Astrocyte of the spinal cord (primary cell): ENCODE measurements at regions not wholly inside any gene's neighbourhood (a gene's known extent, or its start where the extent isn't known, plus 50 kb on each side); places are given as distances from the start of the nearest gene placed in this dataset.

Source experiments
- DNase-seq: peaks from one replicate; pipeline ENCODE4 v3.0.0; 2011; ENCODE audit warnings: low read depth, low spot score
- H3K4me3 ChIP-seq: 2 replicates; pipeline ENCODE4 v1.5.1; 2011; ENCODE audit warnings: low read depth, mild to moderate bottlenecking, low read length, moderate library complexity
- in situ Hi-C: cut with HindIII; loops from 2 replicates; pipeline ENCODE4 v1.10.0; 2017; ENCODE audit warnings: low sequenced_read_pairs
- TF ChIP-seq, protein P1 (sequence below): IDR thresholded peaks from 2 replicates; pipeline ENCODE4 v1.5.1; 2012; ENCODE audit warnings: low read depth, mild to moderate bottlenecking, low read length, inconsistent platforms

DNA sequence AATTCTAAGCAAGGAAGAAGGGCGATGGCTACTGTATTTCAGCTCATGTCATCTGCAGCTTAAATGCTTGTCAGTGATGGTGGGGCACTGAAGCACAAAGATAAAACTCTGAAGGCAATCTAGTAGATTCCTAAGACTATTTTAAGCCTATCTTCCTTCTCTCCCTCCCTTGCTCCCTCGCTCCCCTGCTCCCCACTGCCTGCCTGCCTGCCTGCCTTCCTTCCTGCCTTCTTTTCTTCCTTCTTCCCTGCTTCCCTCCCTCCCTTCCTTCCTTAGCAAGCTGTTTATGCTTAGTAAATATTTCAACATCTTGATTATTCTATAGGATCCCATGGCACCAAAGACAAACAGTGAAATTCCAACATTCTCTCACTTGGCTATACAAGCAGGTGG lies 99.6 kb downstream of the OXSM start:
- no peak for DNase-seq
- TF ChIP-seq, protein P1, sequence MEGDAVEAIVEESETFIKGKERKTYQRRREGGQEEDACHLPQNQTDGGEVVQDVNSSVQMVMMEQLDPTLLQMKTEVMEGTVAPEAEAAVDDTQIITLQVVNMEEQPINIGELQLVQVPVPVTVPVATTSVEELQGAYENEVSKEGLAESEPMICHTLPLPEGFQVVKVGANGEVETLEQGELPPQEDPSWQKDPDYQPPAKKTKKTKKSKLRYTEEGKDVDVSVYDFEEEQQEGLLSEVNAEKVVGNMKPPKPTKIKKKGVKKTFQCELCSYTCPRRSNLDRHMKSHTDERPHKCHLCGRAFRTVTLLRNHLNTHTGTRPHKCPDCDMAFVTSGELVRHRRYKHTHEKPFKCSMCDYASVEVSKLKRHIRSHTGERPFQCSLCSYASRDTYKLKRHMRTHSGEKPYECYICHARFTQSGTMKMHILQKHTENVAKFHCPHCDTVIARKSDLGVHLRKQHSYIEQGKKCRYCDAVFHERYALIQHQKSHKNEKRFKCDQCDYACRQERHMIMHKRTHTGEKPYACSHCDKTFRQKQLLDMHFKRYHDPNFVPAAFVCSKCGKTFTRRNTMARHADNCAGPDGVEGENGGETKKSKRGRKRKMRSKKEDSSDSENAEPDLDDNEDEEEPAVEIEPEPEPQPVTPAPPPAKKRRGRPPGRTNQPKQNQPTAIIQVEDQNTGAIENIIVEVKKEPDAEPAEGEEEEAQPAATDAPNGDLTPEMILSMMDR: no peak
- no peak overlapping the region for H3K4me3 ChIP-seq
- in situ Hi-C loops: no loop called here

DNA sequence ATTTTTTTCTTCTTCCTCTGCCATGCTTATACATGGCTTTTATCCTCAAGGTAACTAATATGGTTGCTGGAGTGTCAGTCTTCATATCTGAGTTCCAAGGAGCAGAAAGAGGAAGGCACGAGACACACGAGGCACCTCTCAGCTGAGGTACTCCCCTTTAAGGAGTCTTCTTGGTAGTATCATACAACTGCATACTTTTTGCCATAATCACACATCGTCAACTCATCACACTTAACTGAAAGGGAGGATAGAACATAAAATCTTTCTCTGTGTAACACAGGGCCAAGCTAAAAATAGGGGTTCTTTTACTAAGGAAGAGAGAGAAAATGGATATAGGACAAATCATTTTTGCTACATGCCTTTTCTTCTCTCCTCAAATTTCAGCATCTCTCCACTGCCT lies 104.2 kb downstream of the OXSM start:
- no peak for DNase-seq
- H3K4me3 ChIP-seq: no peak overlapping the region
- TF ChIP-seq, protein P1: no peak
- in situ Hi-C loops: no loop called here

DNA sequence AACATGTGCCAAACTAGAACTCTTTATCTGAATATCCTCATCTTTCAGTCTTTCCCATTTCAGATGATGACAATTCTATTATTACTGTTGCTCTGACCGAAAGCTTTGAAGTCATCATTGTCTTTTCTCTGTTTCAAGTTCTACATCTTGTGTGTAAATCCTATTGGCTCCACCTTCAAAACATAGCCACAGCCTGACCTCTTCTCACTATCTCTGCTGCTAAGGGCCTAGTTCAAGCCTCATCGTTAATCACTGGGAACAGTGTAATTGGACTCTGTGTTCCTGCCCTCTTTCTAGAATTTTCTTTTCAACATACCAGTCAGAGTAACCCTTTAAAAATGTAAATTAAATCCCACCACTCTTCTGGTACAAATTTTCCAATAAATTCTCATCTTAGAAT lies 105.1 kb downstream of the OXSM start:
- no peak for DNase-seq
- in situ Hi-C loops: no loop called here
- TF ChIP-seq, protein P1: no peak
- H3K4me3 ChIP-seq: no peak overlapping the region

DNA sequence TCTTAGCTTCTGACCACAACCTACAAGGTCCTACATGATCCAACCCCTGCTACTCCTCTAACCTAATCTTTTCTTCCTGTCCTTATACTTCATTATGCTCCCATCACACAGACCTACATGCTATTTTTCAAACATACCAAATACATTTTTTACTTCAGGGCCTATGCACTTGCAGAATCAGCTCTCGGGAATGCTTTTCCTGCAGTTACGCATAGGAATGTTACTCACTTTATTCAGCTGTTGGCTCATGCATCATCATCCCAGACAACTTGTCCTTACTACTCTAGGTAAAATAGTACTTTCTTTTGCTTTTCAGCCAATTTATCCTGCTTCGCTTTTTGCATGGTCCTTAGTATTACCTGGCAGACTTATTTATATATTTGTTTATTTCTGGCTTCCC lies 105.6 kb downstream of the OXSM start:
- no peak overlapping the region for H3K4me3 ChIP-seq
- TF ChIP-seq, protein P1: no peak
- no peak for DNase-seq
- in situ Hi-C loops: no loop called here

DNA sequence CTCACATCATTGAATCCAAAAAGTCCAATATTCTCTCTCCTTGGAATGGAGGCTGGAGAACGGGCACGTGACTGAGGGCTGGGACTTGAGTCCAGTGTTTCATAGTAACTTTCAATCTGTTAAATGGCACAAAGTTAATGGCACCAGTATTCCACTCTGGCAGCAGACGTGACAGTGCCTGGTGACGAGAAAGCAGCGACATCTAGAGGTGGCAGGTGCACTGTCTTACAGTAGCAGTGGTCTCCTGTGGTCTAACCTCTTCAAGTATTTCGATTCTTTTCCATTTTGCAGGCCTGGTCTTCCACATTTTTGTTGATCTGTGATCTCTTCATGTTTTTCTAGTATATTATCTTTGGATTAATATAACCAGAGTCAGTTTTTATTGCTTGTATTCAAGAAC lies 107.1 kb downstream of the OXSM start:
- no peak overlapping the region for H3K4me3 ChIP-seq

DNA sequence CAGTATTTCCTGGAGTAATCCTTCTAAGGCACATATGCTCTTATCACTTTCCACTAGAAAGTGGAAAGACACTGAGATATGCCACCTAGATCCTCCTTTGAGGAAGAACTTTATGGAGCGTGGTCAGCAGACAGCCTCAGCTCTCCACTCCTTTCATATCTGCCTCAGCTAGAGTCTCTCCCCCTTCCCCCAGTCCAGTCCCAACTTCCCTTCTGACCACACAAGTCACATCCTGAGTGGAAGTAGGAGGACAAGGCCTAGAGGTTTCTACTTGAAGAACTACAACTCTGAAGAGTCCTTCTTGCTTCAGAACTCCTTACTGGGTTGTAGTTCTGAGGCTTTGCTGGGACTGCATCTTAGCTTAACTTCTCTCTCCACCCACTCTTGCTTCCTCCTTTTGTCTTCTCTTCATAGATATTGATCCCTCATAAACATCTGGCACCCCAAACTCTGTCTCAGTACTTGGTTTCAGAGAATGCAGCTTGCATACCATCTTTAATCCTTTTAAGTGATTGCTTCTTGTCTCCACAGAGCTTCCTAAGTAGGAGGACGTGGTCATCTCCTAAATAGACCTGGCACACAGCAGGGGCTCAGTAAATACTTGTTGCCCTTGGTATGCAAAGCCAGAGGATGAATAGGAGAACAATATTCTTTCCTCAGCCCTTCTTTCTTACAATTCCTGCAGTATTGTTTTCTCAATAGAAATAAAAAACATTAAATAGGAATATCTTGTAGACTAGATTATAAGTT lies 109.6 kb downstream of the OXSM start:
- H3K4me3 ChIP-seq: no peak overlapping the region
- DNase-seq: no peak
- TF ChIP-seq, protein P1: no peak
- in situ Hi-C loops: no loop called here

More for the DNA sequence above, 107.1 kb downstream of the OXSM start:
- DNase-seq: no peak
- in situ Hi-C loops: no loop called here
- TF ChIP-seq, protein P1: peak; percentile 13
